HG02610 (cell line): ENCODE measurements at regions not wholly inside any gene's neighbourhood (a gene's known extent, or its start where the extent isn't known, plus 50 kb on each side); places are given as distances from the start of the nearest gene placed in this dataset.

Source experiments
- ATAC-seq: cut with Tn5 transposase; IDR thresholded peaks from one replicate; pipeline ENCODE4 v1.9.1; 2021; ENCODE audit warnings: mild to moderate bottlenecking, moderate library complexity; ENCODE audit not compliant: unreplicated experiment

GRCh38 chr1:61627365-61627764, 97.6 kb downstream of the TM2D1 start:
- no peak for ATAC-seq

GRCh38 chr1:61626816-61627215, 98.1 kb downstream of the TM2D1 start:
- no peak for ATAC-seq

GRCh38 chr1:61623852-61624251, 101.1 kb downstream of the TM2D1 start:
- ATAC-seq, result peak; percentile 52

GRCh38 chr1:61620536-61620935, 104.4 kb downstream of the TM2D1 start:
- no peak for ATAC-seq

GRCh38 chr1:61618755-61619154, 106.2 kb downstream of the TM2D1 start:
- ATAC-seq, result no peak

GRCh38 chr1:61618193-61618592, 106.7 kb downstream of the TM2D1 start:
- ATAC-seq, result no peak

GRCh38 chr1:61616830-61617229, 108.1 kb downstream of the TM2D1 start:
- ATAC-seq, result no peak

- ATAC-seq, result no peak
These were observed 112.3 kb downstream of the TM2D1 start for GRCh38 chr1:61612602-61613001.

GRCh38 chr1:61609040-61609439, 115.9 kb downstream of the TM2D1 start:
- ATAC-seq, result no peak

GRCh38 chr1:61607448-61607847, 117.5 kb downstream of the TM2D1 start:
- no peak for ATAC-seq

GRCh38 chr1:61606448-61607312, 118.3 kb downstream of the TM2D1 start:
- ATAC-seq, result no peak

GRCh38 chr1:61605607-61606321, 119.2 kb downstream of the TM2D1 start:
- ATAC-seq, result no peak

GRCh38 chr1:61604684-61605083, 120.3 kb downstream of the TM2D1 start:
- ATAC-seq, result no peak

GRCh38 chr1:61604261-61604660, 120.7 kb downstream of the TM2D1 start:
- no peak for ATAC-seq

- ATAC-seq, result no peak
These were observed 122.3 kb downstream of the TM2D1 start for GRCh38 chr1:61602663-61603062.

GRCh38 chr1:61597601-61598000, 127.3 kb downstream of the TM2D1 start:
- no peak for ATAC-seq

GRCh38 chr1:61593331-61593730, 131.6 kb downstream of the TM2D1 start:
- no peak for ATAC-seq

GRCh38 chr1:61591351-61591750, 133.6 kb downstream of the TM2D1 start:
- ATAC-seq, result no peak

GRCh38 chr1:61588736-61589672, 135.9 kb downstream of the TM2D1 start:
- peak; percentile 92 for ATAC-seq

GRCh38 chr1:61585714-61586113, 139.2 kb downstream of the TM2D1 start:
- ATAC-seq, result no peak

- ATAC-seq, result no peak
These were observed 141.2 kb downstream of the TM2D1 start for GRCh38 chr1:61583703-61584102.
